H1 (cell line): ENCODE measurements at regions not wholly inside any gene's neighbourhood (a gene's known extent, or its start where the extent isn't known, plus 50 kb on each side); places are given as distances from the start of the nearest gene placed in this dataset.

Source experiments
- CBX8 ChIP-seq: fragments of 300-800, 300-1000 bp; sonication (generic); IDR thresholded peaks from 2 replicates; pipeline ENCODE4 v1.7.1; 2016; ENCODE audit warnings: low read depth, low read length, borderline replicate concordance
- EP300 ChIP-seq, 2 experiments: IDR thresholded peaks; 1 replicate in 1 of 2; 2 replicates in 1 of 2; pipeline ENCODE4 v1.6.1; 2011 to 2012; ENCODE audit warnings: low read depth in 2 of 2, low read length in 2 of 2, mild to moderate bottlenecking in 2 of 2, borderline replicate concordance in 1 of 2, inconsistent platforms in 1 of 2, moderate library complexity in 1 of 2
- GABPA ChIP-seq: IDR thresholded peaks from 2 replicates; pipeline ENCODE4 v1.6.1; 2011; ENCODE audit warnings: mild to moderate bottlenecking, low read length, moderate library complexity, borderline replicate concordance; ENCODE audit not compliant: insufficient read depth
- KDM4A ChIP-seq: IDR thresholded peaks from one replicate; pipeline ENCODE4 v1.7.1; 2012; ENCODE audit warnings: low read depth, mild to moderate bottlenecking, moderate library complexity, low read length, inconsistent platforms; ENCODE audit not compliant: severe bottlenecking
- PHF8 ChIP-seq: fragments of 200-600 bp; sonication (generic); conservative IDR thresholded peaks from 2 replicates; pipeline ENCODE4 v1.7.1; 2012; ENCODE audit warnings: low read depth, mild to moderate bottlenecking, inconsistent platforms, low read length, moderate library complexity
- RAD21 ChIP-seq, 2 experiments: IDR thresholded peaks in 1 of 2; conservative IDR thresholded peaks in 1 of 2; 2 replicates each; pipeline ENCODE4 v1.6.1; 2011; ENCODE audit warnings: low read depth in 2 of 2, low read length in 2 of 2, improper control_type of control experiment in 1 of 2, inconsistent platforms in 1 of 2, mild to moderate bottlenecking in 1 of 2, moderate library complexity in 1 of 2
- RNF2 ChIP-seq: fragments of 200-900, 300-1000 bp; sonication (generic); IDR thresholded peaks from 2 replicates; pipeline ENCODE4 v1.7.1; 2016; ENCODE audit warnings: borderline replicate concordance, low read depth, mild to moderate bottlenecking, antibody characterized with exemption, low read length; ENCODE audit not compliant: poor library complexity, severe bottlenecking; ENCODE audit errors: missing control alignments
- SIRT6 ChIP-seq: IDR thresholded peaks from one replicate; pipeline ENCODE4 v1.7.1; 2012; ENCODE audit warnings: low read length, inconsistent platforms

- TF ChIP-seq RNF2 (no peak), GABPA (no peak), KDM4A (no peak), EP300 (IDR thresholded peaks at IDR 0.05; ENCODE audit: borderline replicate concordance in 1 of 2, low read depth in 2 of 2, low read length in 2 of 2) (no peak), PHF8 (no peak), RAD21 (IDR thresholded peaks at IDR 0.05 in 1 of 2, conservative IDR thresholded peaks at IDR 0.05 in 1 of 2; ENCODE audit: low read depth in 2 of 2, low read length in 2 of 2) (no peak), SIRT6 (no peak), CBX8 (no peak)
These were observed 536.9 kb upstream of the ZNF608 start (continued) for GRCh38 chr5:125283372-125283771.
